LNCAP (cell line): ENCODE measurements at regions not wholly inside any gene's neighbourhood (a gene's known extent, or its start where the extent isn't known, plus 50 kb on each side); places are given as distances from the start of the nearest gene placed in this dataset.

Source experiments
- TF ChIP-seq, protein P1 (sequence below): fragments of 450-650 bp; IDR thresholded peaks from 2 replicates; pipeline ENCODE4 v1.5.1; 2017; ENCODE audit warnings: mild to moderate bottlenecking

- TF ChIP-seq, protein P1, sequence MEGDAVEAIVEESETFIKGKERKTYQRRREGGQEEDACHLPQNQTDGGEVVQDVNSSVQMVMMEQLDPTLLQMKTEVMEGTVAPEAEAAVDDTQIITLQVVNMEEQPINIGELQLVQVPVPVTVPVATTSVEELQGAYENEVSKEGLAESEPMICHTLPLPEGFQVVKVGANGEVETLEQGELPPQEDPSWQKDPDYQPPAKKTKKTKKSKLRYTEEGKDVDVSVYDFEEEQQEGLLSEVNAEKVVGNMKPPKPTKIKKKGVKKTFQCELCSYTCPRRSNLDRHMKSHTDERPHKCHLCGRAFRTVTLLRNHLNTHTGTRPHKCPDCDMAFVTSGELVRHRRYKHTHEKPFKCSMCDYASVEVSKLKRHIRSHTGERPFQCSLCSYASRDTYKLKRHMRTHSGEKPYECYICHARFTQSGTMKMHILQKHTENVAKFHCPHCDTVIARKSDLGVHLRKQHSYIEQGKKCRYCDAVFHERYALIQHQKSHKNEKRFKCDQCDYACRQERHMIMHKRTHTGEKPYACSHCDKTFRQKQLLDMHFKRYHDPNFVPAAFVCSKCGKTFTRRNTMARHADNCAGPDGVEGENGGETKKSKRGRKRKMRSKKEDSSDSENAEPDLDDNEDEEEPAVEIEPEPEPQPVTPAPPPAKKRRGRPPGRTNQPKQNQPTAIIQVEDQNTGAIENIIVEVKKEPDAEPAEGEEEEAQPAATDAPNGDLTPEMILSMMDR: no peak
Observed at GRCh38 chr13:58865286-58865685, 1233.7 kb downstream of the PCDH17 start.

- TF ChIP-seq, protein P1: no peak
Observed at GRCh38 chr13:58869566-58869965, 1238.0 kb downstream of the PCDH17 start.

- TF ChIP-seq, protein P1: no peak
Observed at GRCh38 chr13:58876473-58876872, 1244.9 kb downstream of the PCDH17 start.

DNA sequence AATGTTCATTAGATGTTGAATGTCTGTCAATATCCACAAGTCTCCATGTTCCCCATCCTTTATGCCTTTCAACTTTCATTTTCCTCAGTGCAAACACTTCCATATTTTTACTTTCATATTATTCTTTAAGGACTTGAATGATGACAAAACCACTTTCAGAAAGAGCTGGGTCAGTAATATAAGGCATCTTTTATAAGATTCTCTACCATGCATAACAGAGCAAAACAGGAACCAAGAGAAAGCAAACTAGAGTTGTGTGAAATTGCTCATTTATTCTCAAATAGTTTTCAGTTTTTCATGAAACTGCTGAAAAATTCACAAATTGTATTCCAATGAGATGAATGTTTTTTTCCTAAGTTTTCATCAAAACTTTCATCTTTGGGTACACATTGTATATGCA is 1247.6 kb downstream of the PCDH17 start:
- TF ChIP-seq, protein P1: no peak

GRCh38 chr13:58882516-58882915 is 1251.0 kb downstream of the PCDH17 start:
- TF ChIP-seq, protein P1: no peak

DNA sequence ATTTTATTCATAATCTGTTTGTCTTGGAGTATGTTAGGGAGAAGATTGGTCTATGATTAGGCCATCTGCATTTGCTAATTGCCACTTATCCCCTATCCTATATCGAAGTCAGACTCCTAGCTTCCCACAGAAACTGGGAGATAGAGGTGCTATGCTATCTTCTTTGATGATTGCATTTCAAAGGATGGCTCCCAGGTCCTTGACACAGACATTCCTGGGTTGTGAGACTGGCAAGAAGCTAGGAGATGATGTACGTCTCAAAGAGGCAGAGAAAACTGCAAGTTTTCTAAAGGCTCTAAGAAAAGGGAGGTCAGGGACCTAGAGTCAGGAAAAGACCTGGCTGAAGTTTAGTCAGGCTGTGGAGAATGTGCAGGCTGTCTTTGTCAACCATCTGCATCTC is 1251.9 kb downstream of the PCDH17 start:
- TF ChIP-seq, protein P1: no peak

- TF ChIP-seq, protein P1: no peak
Observed at GRCh38 chr13:58884353-58885209, 1253.0 kb downstream of the PCDH17 start.
